Kidney capillary endothelial cell (primary cell): ENCODE measurements at regions not wholly inside any gene's neighbourhood (a gene's known extent, or its start where the extent isn't known, plus 50 kb on each side); places are given as distances from the start of the nearest gene placed in this dataset.
"Not testable (repeated sequence)": the region's sequence is repeated elsewhere in the genome, so short reads cannot be mapped to it uniquely, and the experiment has no call there.

Experiments
- DNase-seq: peaks from one replicate; pipeline ENCODE4 v3.0.0-alpha.2; 2018; ENCODE audit warnings: low spot score

- DNase-seq, result no peak
Measured at GRCh38 chr9:135173066-135173465, 85.6 kb downstream of the OLFM1 start.

GRCh38 chr9:135174248-135174647 lies 86.8 kb downstream of the OLFM1 start:
- DNase-seq, result no peak

GRCh38 chr9:135174981-135175380 lies 87.5 kb downstream of the OLFM1 start:
- no peak for DNase-seq

- no peak for DNase-seq
Measured at GRCh38 chr9:135176284-135176683, 88.8 kb downstream of the OLFM1 start.

GRCh38 chr9:135177562-135177961 lies 90.1 kb downstream of the OLFM1 start:
- DNase-seq, result not testable (repeated sequence)

GRCh38 chr9:135178498-135178897 lies 91.0 kb downstream of the OLFM1 start:
- DNase-seq, result no peak

GRCh38 chr9:135179041-135179440 lies 91.6 kb downstream of the OLFM1 start:
- no peak for DNase-seq

- DNase-seq, result no peak
Measured at GRCh38 chr9:135179976-135180375, 92.5 kb downstream of the OLFM1 start.

GRCh38 chr9:135180586-135180985 lies 93.1 kb downstream of the OLFM1 start:
- no peak for DNase-seq

- DNase-seq, result no peak
Measured at GRCh38 chr9:135181336-135181735, 93.9 kb downstream of the OLFM1 start.

- not testable (repeated sequence) for DNase-seq
Measured at GRCh38 chr9:135181841-135182240, 94.4 kb downstream of the OLFM1 start.

GRCh38 chr9:135183069-135183468 lies 95.6 kb downstream of the OLFM1 start:
- no peak for DNase-seq

GRCh38 chr9:135183528-135184180 lies 96.2 kb downstream of the OLFM1 start:
- DNase-seq, result no peak

- no peak for DNase-seq
Measured at GRCh38 chr9:135184181-135185053, 96.9 kb downstream of the OLFM1 start.

- DNase-seq, result no peak
Measured at GRCh38 chr9:135185060-135185459, 97.6 kb downstream of the OLFM1 start.

GRCh38 chr9:135186248-135187164 lies 99.0 kb downstream of the OLFM1 start:
- DNase-seq, result no peak

GRCh38 chr9:135187365-135187764 lies 99.9 kb downstream of the OLFM1 start:
- no peak for DNase-seq

GRCh38 chr9:135188681-135189151 lies 101.2 kb downstream of the OLFM1 start:
- DNase-seq, result no peak

- DNase-seq, result no peak
Measured at GRCh38 chr9:135189497-135189896, 102.0 kb downstream of the OLFM1 start.

GRCh38 chr9:135190789-135191577 lies 103.5 kb downstream of the OLFM1 start:
- DNase-seq, result no peak

GRCh38 chr9:135192686-135193085 lies 105.2 kb downstream of the OLFM1 start:
- DNase-seq, result no peak
